ENCODE measurements at regions not wholly inside any gene's neighbourhood (a gene's known extent, or its start where the extent isn't known, plus 50 kb on each side); places are given as distances from the start of the nearest gene placed in this dataset.

DNA sequence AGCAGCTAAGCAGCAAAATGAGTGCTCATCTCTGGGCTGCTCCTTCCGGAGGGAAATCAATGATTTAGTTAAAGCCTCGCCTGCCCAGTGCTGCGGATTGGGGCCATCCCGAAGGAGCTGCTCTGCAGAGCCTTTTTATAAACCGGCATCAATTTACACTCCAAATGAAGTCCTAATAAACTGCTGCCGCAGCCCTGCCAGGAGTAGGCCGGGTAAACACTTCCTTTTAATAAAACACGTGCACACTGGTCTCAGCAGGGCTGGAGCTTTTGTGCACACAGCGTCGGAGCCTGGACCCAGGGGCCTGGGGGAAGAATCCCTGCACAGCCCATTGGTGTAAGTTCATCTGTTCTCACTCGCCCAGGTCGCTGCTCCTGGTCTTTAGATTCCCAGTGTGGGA, 79.6 kb upstream of the HS3ST2 start:
- TF ChIP-seq EZH2 (IDR thresholded peaks at IDR 0.05; ENCODE audit: borderline replicate concordance, low read depth, low read length, poor library complexity, severe bottlenecking) = no peak
- TF ChIP-seq, protein P1, sequence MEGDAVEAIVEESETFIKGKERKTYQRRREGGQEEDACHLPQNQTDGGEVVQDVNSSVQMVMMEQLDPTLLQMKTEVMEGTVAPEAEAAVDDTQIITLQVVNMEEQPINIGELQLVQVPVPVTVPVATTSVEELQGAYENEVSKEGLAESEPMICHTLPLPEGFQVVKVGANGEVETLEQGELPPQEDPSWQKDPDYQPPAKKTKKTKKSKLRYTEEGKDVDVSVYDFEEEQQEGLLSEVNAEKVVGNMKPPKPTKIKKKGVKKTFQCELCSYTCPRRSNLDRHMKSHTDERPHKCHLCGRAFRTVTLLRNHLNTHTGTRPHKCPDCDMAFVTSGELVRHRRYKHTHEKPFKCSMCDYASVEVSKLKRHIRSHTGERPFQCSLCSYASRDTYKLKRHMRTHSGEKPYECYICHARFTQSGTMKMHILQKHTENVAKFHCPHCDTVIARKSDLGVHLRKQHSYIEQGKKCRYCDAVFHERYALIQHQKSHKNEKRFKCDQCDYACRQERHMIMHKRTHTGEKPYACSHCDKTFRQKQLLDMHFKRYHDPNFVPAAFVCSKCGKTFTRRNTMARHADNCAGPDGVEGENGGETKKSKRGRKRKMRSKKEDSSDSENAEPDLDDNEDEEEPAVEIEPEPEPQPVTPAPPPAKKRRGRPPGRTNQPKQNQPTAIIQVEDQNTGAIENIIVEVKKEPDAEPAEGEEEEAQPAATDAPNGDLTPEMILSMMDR (conservative IDR thresholded peaks at IDR 0.05; ENCODE audit: low read depth, low read length) = no peak

Measured in A673 (cell line).